ENCODE measurements at regions not wholly inside any gene's neighbourhood (a gene's known extent, or its start where the extent isn't known, plus 50 kb on each side); places are given as distances from the start of the nearest gene placed in this dataset.

- Mint-ChIP-seq H3K4me3 (ENCODE audit: unreplicated experiment) (no peak overlapping the region), H3K9me3 (ENCODE audit: unreplicated experiment) (peaks cover 2% of the 10 kb centered on the region), H3K4me1 (ENCODE audit: low read depth, unreplicated experiment) (no peaks in the 10 kb centered on the region), H3K27ac (ENCODE audit: unreplicated experiment) (no peak overlapping the region), H3K27me3 (ENCODE audit: unreplicated experiment) (peaks cover 2% of the 10 kb centered on the region), H3K36me3 (ENCODE audit: unreplicated experiment) (no peaks in the 10 kb centered on the region)
- no peak for TF ChIP-seq CTCF (IDR thresholded peaks at IDR 0.05; ENCODE audit: partially characterized antibody, unreplicated experiment)
- DNase-seq, result no peak
These were observed 153.8 kb downstream of the UNC5CL start for GRCh38 chr6:40885139-40885774.

GRCh38 chr6:40882323-40882997 is 156.6 kb downstream of the UNC5CL start:
- peaks cover 2% of the 10 kb centered on the region for H3K27me3 Mint-ChIP-seq (ENCODE audit: unreplicated experiment)
- DNase-seq, result peak; percentile 60
- peaks cover 2% of the 10 kb centered on the region for H3K9me3 Mint-ChIP-seq (ENCODE audit: unreplicated experiment)
- H3K36me3 Mint-ChIP-seq (ENCODE audit: unreplicated experiment), result peaks cover 9% of the 10 kb centered on the region
- H3K4me1 Mint-ChIP-seq (ENCODE audit: low read depth, unreplicated experiment), result no peaks in the 10 kb centered on the region
- TF ChIP-seq CTCF (IDR thresholded peaks at IDR 0.05; ENCODE audit: partially characterized antibody, unreplicated experiment), result no peak
- H3K27ac Mint-ChIP-seq (ENCODE audit: unreplicated experiment), result no peak overlapping the region
- H3K4me3 Mint-ChIP-seq (ENCODE audit: unreplicated experiment), result no peak overlapping the region

GRCh38 chr6:40881501-40881900 is 157.5 kb downstream of the UNC5CL start:
- peaks cover 5% of the 10 kb centered on the region for H3K27me3 Mint-ChIP-seq (ENCODE audit: unreplicated experiment)
- no peak overlapping the region for H3K4me3 Mint-ChIP-seq (ENCODE audit: unreplicated experiment)
- H3K36me3 Mint-ChIP-seq (ENCODE audit: unreplicated experiment), result peaks cover 9% of the 10 kb centered on the region
- TF ChIP-seq CTCF (IDR thresholded peaks at IDR 0.05; ENCODE audit: partially characterized antibody, unreplicated experiment), result no peak
- H3K27ac Mint-ChIP-seq (ENCODE audit: unreplicated experiment), result no peak overlapping the region
- H3K9me3 Mint-ChIP-seq (ENCODE audit: unreplicated experiment), result peaks cover 2% of the 10 kb centered on the region
- no peaks in the 10 kb centered on the region for H3K4me1 Mint-ChIP-seq (ENCODE audit: low read depth, unreplicated experiment)
- DNase-seq, result no peak

- H3K27ac Mint-ChIP-seq (ENCODE audit: unreplicated experiment), result no peak overlapping the region
- H3K9me3 Mint-ChIP-seq (ENCODE audit: unreplicated experiment), result peaks cover 2% of the 10 kb centered on the region
- no peak for TF ChIP-seq CTCF (IDR thresholded peaks at IDR 0.05; ENCODE audit: partially characterized antibody, unreplicated experiment)
- no peak overlapping the region for H3K4me3 Mint-ChIP-seq (ENCODE audit: unreplicated experiment)
- H3K4me1 Mint-ChIP-seq (ENCODE audit: low read depth, unreplicated experiment), result no peaks in the 10 kb centered on the region
- no peak for DNase-seq
- peaks cover 5% of the 10 kb centered on the region for H3K27me3 Mint-ChIP-seq (ENCODE audit: unreplicated experiment)
- peaks cover 9% of the 10 kb centered on the region for H3K36me3 Mint-ChIP-seq (ENCODE audit: unreplicated experiment)
These were observed 158.1 kb downstream of the UNC5CL start for GRCh38 chr6:40880906-40881305.

GRCh38 chr6:40879169-40879568 is 159.9 kb downstream of the UNC5CL start:
- no peaks in the 10 kb centered on the region for H3K4me1 Mint-ChIP-seq (ENCODE audit: low read depth, unreplicated experiment)
- no peak overlapping the region for H3K27ac Mint-ChIP-seq (ENCODE audit: unreplicated experiment)
- H3K36me3 Mint-ChIP-seq (ENCODE audit: unreplicated experiment), result peaks cover 9% of the 10 kb centered on the region
- H3K9me3 Mint-ChIP-seq (ENCODE audit: unreplicated experiment), result peaks cover 2% of the 10 kb centered on the region
- DNase-seq, result no peak
- no peak for TF ChIP-seq CTCF (IDR thresholded peaks at IDR 0.05; ENCODE audit: partially characterized antibody, unreplicated experiment)
- H3K4me3 Mint-ChIP-seq (ENCODE audit: unreplicated experiment), result no peak overlapping the region
- peaks cover 8% of the 10 kb centered on the region for H3K27me3 Mint-ChIP-seq (ENCODE audit: unreplicated experiment)

Data from glutamatergic neuron (in vitro differentiated cells).